GM18870 (cell line): ENCODE measurements at regions not wholly inside any gene's neighbourhood (a gene's known extent, or its start where the extent isn't known, plus 50 kb on each side); places are given as distances from the start of the nearest gene placed in this dataset.
"Not testable (repeated sequence)": the region's sequence is repeated elsewhere in the genome, so short reads cannot be mapped to it uniquely, and the experiment has no call there.

Experiments
- ATAC-seq: cut with Tn5 transposase; IDR thresholded peaks from one replicate; pipeline ENCODE4 v1.9.1; 2021; ENCODE audit warnings: moderate library complexity; ENCODE audit not compliant: unreplicated experiment

DNA sequence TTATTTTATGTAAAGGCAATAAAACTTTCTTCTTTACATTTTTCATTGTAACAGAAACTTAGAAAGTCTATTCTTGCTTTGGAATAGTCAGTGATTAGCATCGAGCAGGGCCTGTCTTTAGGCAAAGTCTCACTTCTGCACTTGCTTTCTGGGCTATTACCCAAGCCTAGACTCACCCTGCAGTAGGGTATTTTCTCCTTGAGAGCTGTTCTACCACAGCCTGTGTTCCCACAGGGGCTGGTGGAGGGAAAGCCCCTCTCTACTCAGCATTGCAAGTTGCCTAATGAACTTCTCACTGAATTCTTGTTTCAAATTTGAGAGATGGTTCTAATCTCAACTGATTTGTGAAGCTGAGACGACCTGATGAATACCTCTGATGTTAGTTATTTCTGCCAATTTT, 111.7 kb upstream of the KLHL14 start:
- ATAC-seq = peak; percentile 84

DNA sequence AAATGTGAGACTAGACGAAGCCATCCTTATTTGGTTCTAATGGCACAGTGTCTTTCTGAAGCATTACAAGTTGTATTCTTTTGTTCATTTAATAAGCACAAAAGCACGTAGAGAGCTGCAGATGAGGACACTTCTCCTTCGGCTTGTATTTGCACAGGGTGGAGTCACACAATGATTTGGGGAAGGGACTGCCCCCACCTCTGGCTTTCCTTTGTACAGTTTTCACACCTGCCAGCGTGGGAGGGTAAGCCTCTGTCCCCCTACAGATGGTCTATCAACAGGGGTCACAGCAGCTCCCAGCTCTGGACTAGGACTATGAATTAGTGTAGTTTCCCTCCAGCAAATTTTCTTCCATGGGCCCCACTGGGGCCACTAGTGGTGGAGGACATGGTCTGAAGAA, 108.2 kb upstream of the KLHL14 start:
- ATAC-seq = no peak

DNA sequence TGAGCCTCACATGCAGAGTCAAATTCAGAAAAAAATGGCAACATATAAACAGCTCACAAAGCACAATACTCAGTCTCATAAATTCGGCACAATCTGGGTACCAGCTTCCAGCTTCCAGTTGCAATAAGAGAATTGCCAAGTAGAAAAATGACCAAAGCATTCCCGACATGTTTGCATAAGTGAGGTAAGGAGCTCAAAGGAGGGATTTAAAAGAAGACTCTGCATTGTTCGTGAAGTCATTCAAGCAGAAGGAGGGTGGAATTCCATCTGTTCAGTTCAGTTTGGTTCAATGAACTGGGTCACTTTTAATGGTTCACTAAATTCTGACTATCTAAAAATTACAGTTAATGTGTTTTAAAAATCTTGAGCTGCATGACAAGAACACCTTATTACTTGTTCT, 106.7 kb upstream of the KLHL14 start:
- ATAC-seq = no peak

DNA sequence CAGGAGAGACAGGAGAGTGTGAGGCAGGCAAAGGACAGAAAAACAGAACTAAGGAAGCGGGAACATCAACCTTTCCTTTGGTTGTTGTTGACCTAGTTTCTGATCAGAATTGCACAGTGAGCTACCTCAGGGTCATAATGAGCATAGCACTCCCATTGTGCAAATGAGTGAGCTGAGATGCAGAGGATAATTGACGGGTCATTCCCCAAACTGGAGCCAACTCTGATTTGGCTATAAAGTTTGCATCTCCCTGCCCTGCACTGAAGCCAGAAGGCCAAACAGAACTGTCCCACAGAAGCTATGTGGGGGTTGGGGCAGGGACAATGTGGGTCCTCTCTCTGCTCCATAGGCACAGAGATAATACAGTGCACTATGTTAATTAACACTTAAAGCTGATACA, 105.6 kb upstream of the KLHL14 start:
- ATAC-seq = no peak

DNA sequence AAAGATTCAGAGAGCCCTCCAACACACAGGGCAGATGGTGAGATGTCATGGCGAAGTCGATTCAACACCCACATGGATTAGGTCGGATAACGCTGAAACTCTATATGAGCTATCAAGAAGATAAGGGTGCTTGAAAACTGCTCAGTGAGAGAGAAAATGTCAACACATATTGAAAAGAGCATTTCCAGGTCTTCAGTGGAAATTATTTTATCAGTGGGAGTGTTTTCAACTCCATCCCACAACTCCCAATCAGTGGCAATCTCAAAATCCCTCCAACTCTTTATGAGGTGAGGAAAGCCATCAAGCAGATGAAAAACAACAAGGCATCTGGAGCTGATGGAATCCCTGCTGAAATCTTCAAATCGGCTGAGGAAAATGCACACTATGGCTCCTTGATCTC, 104.5 kb upstream of the KLHL14 start:
- no peak for ATAC-seq

- ATAC-seq = no peak
These were observed 102.8 kb upstream of the KLHL14 start for GRCh38 chr18:32875625-32876024.

DNA sequence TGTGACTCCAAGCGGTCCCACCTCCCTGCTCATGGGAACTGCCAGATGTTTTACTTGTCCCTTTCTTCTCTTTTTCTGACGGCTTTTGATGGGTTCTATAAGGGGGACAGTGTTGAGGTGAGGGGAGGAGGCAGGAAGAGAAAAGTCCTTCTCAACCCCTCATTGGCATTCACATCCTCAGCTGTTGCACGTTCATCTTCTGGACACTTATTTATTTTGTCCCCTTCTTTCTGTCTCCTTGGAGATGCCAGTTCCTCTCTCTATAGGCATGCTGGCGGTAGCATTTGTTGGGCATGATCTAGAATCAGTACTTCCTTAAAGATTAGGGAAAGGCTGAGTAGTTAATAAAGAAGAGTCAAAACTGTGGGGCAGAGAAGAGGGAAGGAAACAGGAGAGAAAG, 99.0 kb upstream of the KLHL14 start:
- ATAC-seq = no peak

GRCh38 chr18:32870611-32871010, 97.8 kb upstream of the KLHL14 start:
- ATAC-seq = no peak

- no peak for ATAC-seq
These were observed 95.6 kb upstream of the KLHL14 start for GRCh38 chr18:32868406-32868805.

GRCh38 chr18:32867936-32868335, 95.1 kb upstream of the KLHL14 start:
- ATAC-seq = no peak

DNA sequence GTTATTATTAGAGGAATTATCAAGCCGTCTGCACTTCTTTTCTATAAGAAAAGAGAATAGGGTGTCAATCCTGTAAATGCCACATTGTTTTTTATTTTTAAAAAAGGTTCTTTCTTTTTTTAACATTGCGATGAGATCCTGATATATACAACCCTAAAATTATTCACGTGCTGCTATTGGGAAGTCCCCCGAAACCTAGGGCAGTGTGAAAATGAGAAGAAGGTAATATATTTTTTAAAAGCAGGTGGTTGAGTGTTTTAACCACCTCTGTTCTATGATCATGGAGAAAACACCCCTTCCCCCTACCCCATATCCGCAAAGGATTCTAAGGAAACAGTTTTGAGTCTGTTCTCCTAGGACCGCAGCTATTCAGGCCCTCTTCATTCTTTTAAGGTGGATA, 94.5 kb upstream of the KLHL14 start:
- ATAC-seq = no peak

DNA sequence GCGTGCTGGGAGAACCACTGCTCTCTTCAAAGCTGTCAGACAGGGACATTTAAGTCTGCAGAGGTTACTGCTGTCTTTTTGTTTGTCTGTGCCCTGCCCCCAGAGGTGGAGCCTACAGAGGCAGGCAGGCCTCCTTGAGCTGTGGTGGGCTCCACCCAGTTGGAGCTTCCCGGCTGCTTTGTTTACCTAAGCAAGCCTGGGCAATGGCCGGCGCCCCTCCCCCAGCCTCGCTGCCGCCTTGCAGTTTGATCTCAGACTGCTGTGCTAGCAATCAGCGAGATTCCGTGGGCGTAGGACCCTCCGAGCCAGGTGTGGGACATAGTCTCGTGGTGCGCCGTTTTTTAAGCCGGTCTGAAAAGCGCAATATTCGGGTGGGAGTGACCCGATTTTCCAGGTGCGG, 89.2 kb upstream of the KLHL14 start:
- not testable (repeated sequence) for ATAC-seq

DNA sequence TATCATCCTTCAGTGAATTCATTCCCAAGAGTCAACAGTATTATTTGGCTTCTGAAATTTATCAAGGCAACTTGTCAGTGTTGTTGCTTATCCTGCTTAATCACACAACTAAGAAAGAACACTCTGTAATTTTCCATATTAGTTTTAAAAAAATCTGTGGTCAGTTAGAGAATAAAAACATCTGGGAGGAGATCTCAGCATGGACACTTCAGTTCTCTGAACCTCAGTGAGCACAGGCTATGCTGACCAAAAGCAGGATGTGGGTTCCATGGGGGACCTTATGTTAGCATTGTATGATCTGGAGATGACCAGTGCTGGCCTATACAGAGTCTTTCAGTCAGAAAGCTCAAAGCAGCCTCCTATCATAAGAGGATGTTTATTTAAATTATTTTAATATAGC, 79.1 kb upstream of the KLHL14 start:
- no peak for ATAC-seq

- ATAC-seq = no peak
These were observed 76.0 kb upstream of the KLHL14 start for GRCh38 chr18:32848826-32849225.

DNA sequence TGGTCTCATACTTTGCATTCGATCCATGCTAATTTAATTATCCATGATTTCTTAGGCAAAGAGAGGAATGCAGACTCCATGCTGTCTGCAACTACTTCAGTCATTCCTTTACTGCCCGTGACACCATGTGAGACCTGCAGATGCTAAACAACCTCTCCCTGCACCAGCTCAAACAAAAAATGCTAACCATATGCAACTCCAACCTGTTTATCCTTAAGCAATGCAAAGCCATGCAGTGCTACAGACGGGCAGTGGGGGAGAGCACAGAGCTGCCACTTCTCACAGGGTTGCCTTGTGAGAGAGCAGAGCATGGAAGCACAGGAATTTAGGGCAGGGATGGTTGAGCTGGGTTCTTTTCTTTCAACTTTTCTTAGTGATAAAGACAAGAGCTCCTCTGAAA, 74.9 kb upstream of the KLHL14 start:
- ATAC-seq = no peak

GRCh38 chr18:32846896-32847295, 74.1 kb upstream of the KLHL14 start:
- ATAC-seq = no peak

- no peak for ATAC-seq
These were observed 68.1 kb upstream of the KLHL14 start for GRCh38 chr18:32840962-32841361.

DNA sequence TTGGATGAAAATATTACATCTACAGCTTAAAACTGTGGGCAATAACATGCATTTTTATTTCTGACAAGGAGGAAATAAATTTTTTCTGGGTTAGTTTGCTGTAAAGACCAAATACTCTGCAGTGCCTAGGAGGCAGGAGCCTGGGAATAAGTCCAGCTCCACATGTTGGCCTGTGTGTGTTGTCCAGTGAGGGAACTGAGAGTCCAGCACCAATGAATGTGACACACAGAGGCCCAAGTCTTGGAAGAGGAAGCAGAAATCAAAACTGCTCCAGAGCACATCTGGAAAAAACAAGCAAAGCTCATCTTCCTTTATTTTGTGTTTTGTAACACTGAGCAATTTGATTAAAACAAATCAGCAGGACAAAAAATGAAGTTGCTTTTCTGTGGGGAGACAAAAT, 63.1 kb upstream of the KLHL14 start:
- ATAC-seq = no peak

DNA sequence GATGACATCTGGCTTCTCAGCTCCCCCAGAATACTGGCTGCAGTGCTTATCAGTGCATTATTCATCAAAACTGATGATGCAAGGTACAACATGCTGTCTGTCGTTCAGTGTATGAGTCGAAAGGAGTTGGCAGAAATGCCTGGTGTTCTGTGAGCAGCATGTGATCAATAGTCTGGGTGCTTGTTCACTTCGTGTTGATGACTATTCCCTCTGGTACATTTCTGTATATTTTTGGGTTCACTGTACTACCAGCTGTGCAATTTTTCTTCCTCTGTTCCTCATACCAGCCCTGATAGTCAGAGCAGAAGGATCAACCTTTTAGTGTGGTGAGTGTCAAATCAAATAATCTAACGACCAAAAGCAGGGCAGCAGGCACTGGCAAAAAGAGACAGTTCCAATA, 59.0 kb upstream of the KLHL14 start:
- ATAC-seq = no peak

DNA sequence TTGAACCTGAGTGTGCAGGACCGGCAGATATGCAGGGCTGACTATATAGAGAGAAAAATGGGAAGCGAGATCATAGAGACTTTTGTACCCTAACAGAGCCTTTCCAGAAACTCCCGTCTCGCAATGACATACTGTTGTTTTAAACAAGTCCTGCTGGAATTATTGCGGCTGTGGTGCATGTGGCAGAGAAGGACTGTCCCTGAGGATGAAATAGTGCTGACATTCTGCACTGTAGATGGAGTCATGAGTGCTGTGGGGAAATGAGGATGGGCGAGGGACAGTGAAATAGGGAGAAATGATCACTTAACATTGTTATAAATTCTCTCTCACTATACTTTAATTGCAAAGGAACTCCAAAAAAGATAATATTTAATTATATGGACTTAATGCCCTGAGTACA, 50.4 kb upstream of the KLHL14 start:
- ATAC-seq = no peak
